ENCODE measurements at regions not wholly inside any gene's neighbourhood (a gene's known extent, or its start where the extent isn't known, plus 50 kb on each side); places are given as distances from the start of the nearest gene placed in this dataset.

DNA sequence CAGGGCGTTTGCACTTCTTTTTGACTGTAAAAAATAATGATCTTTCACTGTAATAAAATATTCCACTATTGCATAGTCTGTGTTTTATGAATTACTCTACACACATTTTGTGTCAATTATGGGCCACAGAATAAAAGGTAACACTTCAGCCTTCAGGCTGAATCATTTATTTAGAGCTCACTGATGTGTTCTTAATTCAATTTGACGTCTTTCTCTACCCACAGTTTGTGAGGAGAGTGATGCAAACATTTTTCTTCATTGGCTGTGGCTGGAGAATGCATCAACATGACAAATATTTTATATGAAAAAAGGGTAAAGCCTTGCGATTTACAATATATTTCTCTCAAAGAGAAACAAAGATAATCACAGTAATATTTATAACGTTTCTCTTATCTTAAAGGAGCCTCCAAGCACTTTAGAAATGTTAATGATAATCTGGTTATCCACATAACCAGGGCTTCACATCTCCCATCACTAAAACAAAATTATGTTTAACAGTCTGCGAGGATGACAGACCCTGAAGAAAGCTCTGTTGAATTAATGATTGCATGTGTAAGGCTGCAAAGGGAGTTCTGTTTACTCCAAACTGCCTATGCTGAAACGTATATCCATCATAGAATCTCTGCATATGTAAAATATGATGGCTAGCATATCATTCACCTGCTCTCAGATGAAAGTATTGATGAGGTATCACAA is 951.3 kb downstream of the ZPLD1 start:
- TF ChIP-seq, protein P1, sequence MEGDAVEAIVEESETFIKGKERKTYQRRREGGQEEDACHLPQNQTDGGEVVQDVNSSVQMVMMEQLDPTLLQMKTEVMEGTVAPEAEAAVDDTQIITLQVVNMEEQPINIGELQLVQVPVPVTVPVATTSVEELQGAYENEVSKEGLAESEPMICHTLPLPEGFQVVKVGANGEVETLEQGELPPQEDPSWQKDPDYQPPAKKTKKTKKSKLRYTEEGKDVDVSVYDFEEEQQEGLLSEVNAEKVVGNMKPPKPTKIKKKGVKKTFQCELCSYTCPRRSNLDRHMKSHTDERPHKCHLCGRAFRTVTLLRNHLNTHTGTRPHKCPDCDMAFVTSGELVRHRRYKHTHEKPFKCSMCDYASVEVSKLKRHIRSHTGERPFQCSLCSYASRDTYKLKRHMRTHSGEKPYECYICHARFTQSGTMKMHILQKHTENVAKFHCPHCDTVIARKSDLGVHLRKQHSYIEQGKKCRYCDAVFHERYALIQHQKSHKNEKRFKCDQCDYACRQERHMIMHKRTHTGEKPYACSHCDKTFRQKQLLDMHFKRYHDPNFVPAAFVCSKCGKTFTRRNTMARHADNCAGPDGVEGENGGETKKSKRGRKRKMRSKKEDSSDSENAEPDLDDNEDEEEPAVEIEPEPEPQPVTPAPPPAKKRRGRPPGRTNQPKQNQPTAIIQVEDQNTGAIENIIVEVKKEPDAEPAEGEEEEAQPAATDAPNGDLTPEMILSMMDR (IDR thresholded peaks at IDR 0.05): no peak
- TF ChIP-seq POLR2A (IDR thresholded peaks at IDR 0.05): no peak
